Breast epithelium (tissue), 4 donors: ENCODE measurements at regions not wholly inside any gene's neighbourhood (a gene's known extent, or its start where the extent isn't known, plus 50 kb on each side); places are given as distances from the start of the nearest gene placed in this dataset.

Experiments
- DNase-seq, 2 donors: peaks; one replicate each; pipeline ENCODE4 v3.0.0-alpha.2; 2019; ENCODE audit warnings: low spot score in 2 of 2
- H3K27ac ChIP-seq, 2 donors: fragments of 200-600 bp; sonication (generic) in 1 of 2; one replicate each; pipeline ENCODE4 v1.5.1; 2016 to 2019; ENCODE audit warnings: mild to moderate bottlenecking in 1 of 2
- H3K27me3 ChIP-seq, 2 donors: fragments of 200-600 bp; sonication (generic) in 1 of 2; one replicate each; pipeline versions ENCODE4 v1.5.1 to v1.6.0; 2017 to 2019; ENCODE audit warnings: control low read depth in 1 of 2, mild to moderate bottlenecking in 1 of 2
- H3K36me3 ChIP-seq: fragments of 200-600 bp; one replicate; pipeline ENCODE4 v1.5.1; 2019
- H3K4me1 ChIP-seq, 2 donors: fragments of 200-600 bp; sonication (generic); one replicate each; pipeline ENCODE4 v1.5.1; 2016 to 2019; ENCODE audit warnings: control low read depth in 1 of 2
- H3K4me3 ChIP-seq, 3 donors: fragments of 200-600 bp; sonication (generic); 1 replicate in 2 of 3; 2 replicates in 1 of 3; pipeline ENCODE4 v1.5.1; 2016 to 2019; ENCODE audit warnings: mild to moderate bottlenecking in 3 of 3, moderate library complexity in 2 of 3
- H3K9me3 ChIP-seq, 2 donors: fragments of 200-600 bp; sonication (generic) in 1 of 2; one replicate each; pipeline ENCODE4 v1.5.1; 2016 to 2019; ENCODE audit warnings: control low read depth in 1 of 2
- POLR2A ChIP-seq: fragments of 450-650 bp; IDR thresholded peaks from one replicate; pipeline ENCODE4 v1.6.1; 2016; ENCODE audit warnings: antibody characterized with exemption, mild to moderate bottlenecking, moderate library complexity
- POLR2AphosphoS5 ChIP-seq, 3 donors: sonication (generic); formaldehyde crosslinking; IDR thresholded peaks; one replicate each; pipeline ENCODE4 v1.6.1; 2017; ENCODE audit warnings: antibody characterized with exemption in 3 of 3
- intact Hi-C: fragments of 100-400 bp; cut with DNase I; formaldehyde crosslinking; loops from one replicate; pipeline ENCODE4 v1.15.1; 2023; ENCODE audit warnings: low total_unique reads
- TF ChIP-seq, protein P1 (sequence below), 3 donors: fragments of 450-650 bp; IDR thresholded peaks; one replicate each; pipeline ENCODE4 v1.5.1; 2016 to 2017; ENCODE audit warnings: antibody characterized with exemption in 3 of 3, mild to moderate bottlenecking in 3 of 3, moderate library complexity in 3 of 3

DNA sequence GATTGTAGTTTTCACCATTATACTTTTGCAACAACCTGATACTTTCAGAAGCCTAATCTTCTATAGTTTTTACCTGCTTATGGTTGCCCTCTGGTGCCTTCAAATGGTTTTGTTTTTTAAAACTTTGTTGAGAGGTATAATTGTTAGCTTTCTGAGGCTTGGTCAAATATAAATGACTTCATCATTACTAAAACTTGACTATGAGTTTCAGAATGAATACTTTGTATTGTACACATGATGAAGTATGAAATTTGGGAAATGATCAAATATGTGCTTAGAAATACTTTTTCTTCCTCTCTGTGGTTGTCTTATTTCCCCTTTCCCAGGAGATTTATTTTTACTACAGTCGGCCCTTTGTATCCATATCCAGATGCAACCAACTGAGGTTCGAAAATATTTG, 151.8 kb upstream of the B3GALT2 start:
- no peaks in the 10 kb centered on the region for H3K36me3 ChIP-seq
- H3K27ac ChIP-seq: no peak overlapping the region
- no peak overlapping the region for H3K4me3 ChIP-seq
- TF ChIP-seq, protein P1, sequence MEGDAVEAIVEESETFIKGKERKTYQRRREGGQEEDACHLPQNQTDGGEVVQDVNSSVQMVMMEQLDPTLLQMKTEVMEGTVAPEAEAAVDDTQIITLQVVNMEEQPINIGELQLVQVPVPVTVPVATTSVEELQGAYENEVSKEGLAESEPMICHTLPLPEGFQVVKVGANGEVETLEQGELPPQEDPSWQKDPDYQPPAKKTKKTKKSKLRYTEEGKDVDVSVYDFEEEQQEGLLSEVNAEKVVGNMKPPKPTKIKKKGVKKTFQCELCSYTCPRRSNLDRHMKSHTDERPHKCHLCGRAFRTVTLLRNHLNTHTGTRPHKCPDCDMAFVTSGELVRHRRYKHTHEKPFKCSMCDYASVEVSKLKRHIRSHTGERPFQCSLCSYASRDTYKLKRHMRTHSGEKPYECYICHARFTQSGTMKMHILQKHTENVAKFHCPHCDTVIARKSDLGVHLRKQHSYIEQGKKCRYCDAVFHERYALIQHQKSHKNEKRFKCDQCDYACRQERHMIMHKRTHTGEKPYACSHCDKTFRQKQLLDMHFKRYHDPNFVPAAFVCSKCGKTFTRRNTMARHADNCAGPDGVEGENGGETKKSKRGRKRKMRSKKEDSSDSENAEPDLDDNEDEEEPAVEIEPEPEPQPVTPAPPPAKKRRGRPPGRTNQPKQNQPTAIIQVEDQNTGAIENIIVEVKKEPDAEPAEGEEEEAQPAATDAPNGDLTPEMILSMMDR (IDR thresholded peaks at IDR 0.05): no peak
- TF ChIP-seq POLR2AphosphoS5 (IDR thresholded peaks at IDR 0.05): no peak
- TF ChIP-seq POLR2A: no peak
- peaks cover 6 to 12% of the 10 kb centered on the region in 2 donors for H3K9me3 ChIP-seq
- no peaks in the 10 kb centered on the region for H3K4me1 ChIP-seq
- DNase-seq: no peak
- no peaks in the 10 kb centered on the region for H3K27me3 ChIP-seq
- intact Hi-C loops: no loop called here

- intact Hi-C loops: no loop called here
- DNase-seq: no peak
- no peaks in the 10 kb centered on the region for H3K4me1 ChIP-seq
- no peaks in the 10 kb centered on the region for H3K36me3 ChIP-seq
- no peak overlapping the region for H3K4me3 ChIP-seq
- TF ChIP-seq, protein P1 (IDR thresholded peaks at IDR 0.05): no peak
- TF ChIP-seq POLR2AphosphoS5 (IDR thresholded peaks at IDR 0.05) (no peak), POLR2A (no peak)
- H3K27ac ChIP-seq: no peak overlapping the region
- H3K9me3 ChIP-seq: peaks cover 11 to 24% of the 10 kb centered on the region in 2 donors
- no peaks in the 10 kb centered on the region for H3K27me3 ChIP-seq
These were observed 149.5 kb upstream of the B3GALT2 start for GRCh38 chr1:193335806-193336428.

- intact Hi-C loops: no loop called here
- H3K36me3 ChIP-seq: no peaks in the 10 kb centered on the region
- TF ChIP-seq POLR2AphosphoS5 (IDR thresholded peaks at IDR 0.05) (no peak), POLR2A (no peak)
- TF ChIP-seq, protein P1 (IDR thresholded peaks at IDR 0.05): no peak
- no peak for DNase-seq
- H3K27me3 ChIP-seq: no peaks in the 10 kb centered on the region
- H3K9me3 ChIP-seq: peaks cover 11 to 34% of the 10 kb centered on the region in 2 donors
- no peaks in the 10 kb centered on the region for H3K4me1 ChIP-seq
- no peak overlapping the region for H3K27ac ChIP-seq
- H3K4me3 ChIP-seq: no peak overlapping the region
These were observed 146.8 kb upstream of the B3GALT2 start for GRCh38 chr1:193333166-193333565.

- H3K4me3 ChIP-seq: no peak overlapping the region
- H3K9me3 ChIP-seq: peaks cover 3 to 23% of the 10 kb centered on the region in 2 donors
- no peaks in the 10 kb centered on the region for H3K36me3 ChIP-seq
- intact Hi-C loops: no loop called here
- H3K27ac ChIP-seq: no peak overlapping the region
- H3K27me3 ChIP-seq: no peaks in the 10 kb centered on the region
- TF ChIP-seq, protein P1 (IDR thresholded peaks at IDR 0.05): no peak
- no peak for TF ChIP-seq POLR2A
- no peak for TF ChIP-seq POLR2AphosphoS5 (IDR thresholded peaks at IDR 0.05)
- DNase-seq: no peak
- no peaks in the 10 kb centered on the region for H3K4me1 ChIP-seq
These were observed 139.9 kb upstream of the B3GALT2 start for GRCh38 chr1:193326296-193326695.

DNA sequence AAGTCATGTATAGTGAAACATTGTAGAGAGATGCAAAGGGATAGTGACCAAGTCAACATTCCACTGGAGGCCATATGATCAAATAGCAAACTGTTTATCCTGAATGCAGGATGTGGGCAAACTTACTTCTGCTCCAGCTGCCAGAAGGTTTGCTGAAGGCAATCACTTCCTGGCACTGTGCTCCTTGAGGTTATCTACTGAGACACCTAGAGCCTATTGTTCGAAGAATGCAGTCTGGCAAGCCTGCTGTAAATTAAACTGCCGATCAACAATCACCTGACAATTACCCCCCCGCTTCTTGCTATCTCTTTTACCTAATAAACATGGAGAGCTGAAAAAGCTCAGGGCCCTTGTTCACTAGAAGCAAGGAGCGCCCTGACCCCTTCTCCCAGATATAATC, 139.4 kb upstream of the B3GALT2 start:
- TF ChIP-seq POLR2AphosphoS5 (IDR thresholded peaks at IDR 0.05) (no peak), POLR2A (no peak)
- no peak overlapping the region for H3K4me3 ChIP-seq
- no peak for DNase-seq
- peaks cover 0 to 23% of the 10 kb centered on the region in 2 donors for H3K9me3 ChIP-seq
- H3K36me3 ChIP-seq: no peaks in the 10 kb centered on the region
- H3K27ac ChIP-seq: no peak overlapping the region
- no peaks in the 10 kb centered on the region for H3K4me1 ChIP-seq
- H3K27me3 ChIP-seq: no peaks in the 10 kb centered on the region
- intact Hi-C loops: no loop called here
